SK-N-SH (cell line): ENCODE measurements at regions not wholly inside any gene's neighbourhood (a gene's known extent, or its start where the extent isn't known, plus 50 kb on each side); places are given as distances from the start of the nearest gene placed in this dataset.

ENCODE experiments used
- CTCF ChIA-PET: fragments of 300-600, 350-600 bp; formaldehyde crosslinking; extraction: SDS; loops from one replicate; lab custom pipeline; 2021; lab: Yijun Ruan, JAX
- POLR2A ChIA-PET: fragments of 350-600 bp; sonication (Branson Sonifier 250); formaldehyde crosslinking; extraction: SDS; loops from one replicate; lab custom pipeline; 2020; ENCODE audit warnings: antibody characterized with exemption, inconsistent platforms; lab: Yijun Ruan, JAX
- DNase-seq: peaks from one replicate; pipeline ENCODE4 v3.0.0; 2012
- H2AFZ ChIP-seq: fragments of 200-600 bp; sonication (generic); 2 replicates; pipeline ENCODE4 v1.8.1; 2016; ENCODE audit warnings: antibody characterized with exemption, mild to moderate bottlenecking, low read depth
- H3F3A ChIP-seq: fragments of 200-600 bp; sonication (generic); replicated peaks from 2 replicates; pipeline ENCODE3; 2016; ENCODE audit warnings: antibody characterized with exemption, mild to moderate bottlenecking; ENCODE audit not compliant: insufficient read depth
- H3K27ac ChIP-seq, 2 experiments: fragments of 200-500 bp in 1 of 2; fragments of 200-600 bp in 1 of 2; sonication (Bioruptor generic) in 1 of 2; sonication (generic), shearing (Covaris generic) in 1 of 2; 2 replicates each; pipeline versions ENCODE4 v1.5.1 to v1.6.1; 2014 to 2016; ENCODE audit warnings: low read depth in 2 of 2, inconsistent platforms in 1 of 2, low read length in 1 of 2, mild to moderate bottlenecking in 1 of 2, mixed read lengths in 1 of 2
- H3K27me3 ChIP-seq: fragments of 200-600 bp; sonication (generic), shearing (Covaris generic); 2 replicates; pipeline ENCODE4 v1.6.1; 2016; ENCODE audit warnings: mixed run types; ENCODE audit not compliant: insufficient read depth
- H3K36me3 ChIP-seq, 2 experiments: fragments of 200-500 bp in 1 of 2; fragments of 200-600 bp in 1 of 2; sonication (Bioruptor generic) in 1 of 2; sonication (generic) in 1 of 2; replicated peaks in 1 of 2; 2 replicates each; pipeline versions ENCODE3 to v1.5.1; 2014 to 2016; ENCODE audit warnings: low read length in 1 of 2, mild to moderate bottlenecking in 1 of 2; ENCODE audit not compliant: insufficient read depth in 2 of 2, control insufficient read depth in 1 of 2
- H3K4me1 ChIP-seq, 2 experiments: fragments of 200-500 bp in 1 of 2; fragments of 200-600 bp in 1 of 2; sonication (Bioruptor generic) in 1 of 2; sonication (generic), shearing (Covaris generic) in 1 of 2; 2 replicates each; pipeline versions ENCODE4 v1.5.1 to v1.6.1; 2014 to 2016; ENCODE audit warnings: low read depth in 1 of 2, low read length in 1 of 2, mixed run types in 1 of 2; ENCODE audit not compliant: insufficient read depth in 2 of 2, control insufficient read depth in 1 of 2
- H3K4me2 ChIP-seq: fragments of 200-600 bp; sonication (generic), shearing (Covaris generic); 2 replicates; pipeline ENCODE4 v1.6.1; 2017; ENCODE audit warnings: mixed run types
- H3K4me3 ChIP-seq, 2 experiments: fragments of 200-500 bp in 1 of 2; fragments of 200-600 bp in 1 of 2; sonication (Bioruptor generic) in 1 of 2; sonication (generic), shearing (Covaris generic) in 1 of 2; 2 replicates each; pipeline versions ENCODE4 v1.5.1 to v1.8.1; 2014 to 2016; ENCODE audit warnings: low read depth in 2 of 2, inconsistent platforms in 1 of 2, low read length in 1 of 2, mild to moderate bottlenecking in 1 of 2, mixed read lengths in 1 of 2, moderate library complexity in 1 of 2
- H3K79me2 ChIP-seq: fragments of 200-600 bp; sonication (generic); 2 replicates; pipeline ENCODE4 v1.8.1; 2017; ENCODE audit warnings: mild to moderate bottlenecking; ENCODE audit not compliant: insufficient read depth
- H3K9ac ChIP-seq: fragments of 200-600 bp; sonication (generic); 2 replicates; pipeline ENCODE4 v1.6.1; 2017; ENCODE audit warnings: mixed run types
- H3K9me2 ChIP-seq: fragments of 200-600 bp; sonication (generic); 2 replicates; pipeline ENCODE4 v1.6.1; 2017; ENCODE audit warnings: mixed run types
- H3K9me3 ChIP-seq: fragments of 200-600 bp; sonication (generic); 2 replicates; pipeline ENCODE4 v1.6.1; 2017; ENCODE audit warnings: mixed run types, mild to moderate bottlenecking, moderate library complexity
- H4K20me1 ChIP-seq: fragments of 200-600 bp; sonication (generic); 2 replicates; pipeline ENCODE4 v1.6.1; 2017; ENCODE audit warnings: mild to moderate bottlenecking, mixed run types; ENCODE audit not compliant: insufficient read depth
- FOXJ3 ChIP-seq: sonication (generic); formaldehyde crosslinking; IDR thresholded peaks from 2 replicates; pipeline ENCODE4 v1.5.1; 2020; ENCODE audit warnings: mild to moderate bottlenecking, missing genetic modification reagents
- FOXM1 ChIP-seq: IDR thresholded peaks from 2 replicates; pipeline ENCODE4 v1.4.0; 2012; ENCODE audit warnings: low read depth, mild to moderate bottlenecking
- MAX ChIP-seq: IDR thresholded peaks from 2 replicates; pipeline ENCODE4 v1.4.0; 2012; ENCODE audit warnings: low read depth
- MEF2A ChIP-seq: IDR thresholded peaks from 2 replicates; pipeline ENCODE4 v1.4.0; 2012; ENCODE audit warnings: low read depth, borderline replicate concordance
- MXI1 ChIP-seq: IDR thresholded peaks from 2 replicates; pipeline ENCODE4 v1.6.1; 2012; ENCODE audit warnings: mild to moderate bottlenecking, low read depth, low read length, improper control_type of control experiment
- NFIC ChIP-seq: IDR thresholded peaks from 2 replicates; pipeline ENCODE4 v1.4.0; 2012; ENCODE audit warnings: borderline replicate concordance
- RCOR1 ChIP-seq: fragments of 150-350 bp; IDR thresholded peaks from 2 replicates; pipeline ENCODE4 v1.6.1; 2017; ENCODE audit warnings: antibody characterized with exemption, low read length
- SMC3 ChIP-seq: IDR thresholded peaks from 2 replicates; pipeline ENCODE4 v1.6.1; 2012; ENCODE audit warnings: low read depth, low read length, improper control_type of control experiment
- WGBS: methylation state at CpG from one replicate; pipeline ENCODE4 v1.1.6; 2017; ENCODE audit warnings: low lambda C conversion rate; 5-methylcytosine and 5-hydroxymethylcytosine counted together
- TF ChIP-seq, protein P1 (sequence below): IDR thresholded peaks from 2 replicates; pipeline ENCODE4 v1.6.1; 2012; ENCODE audit warnings: mild to moderate bottlenecking, low read depth, low read length, moderate library complexity
- TF ChIP-seq, protein P2 (sequence below): IDR thresholded peaks from 2 replicates; pipeline ENCODE4 v1.4.0; 2012; ENCODE audit warnings: low read depth, borderline replicate concordance
- TF ChIP-seq, protein P3 (sequence below): fragments of 150-350 bp; IDR thresholded peaks from 2 replicates; pipeline ENCODE4 v1.6.1; 2017; ENCODE audit warnings: antibody characterized with exemption, low read length, low read depth, borderline replicate concordance

- no peak for DNase-seq
- Histone ChIP-seq H3K4me2 (no peak overlapping the region), H3K36me3 (no peaks in the 10 kb centered on the region), H3K9me2 (no peaks in the 10 kb centered on the region), H3K79me2 (no peaks in the 10 kb centered on the region), H2AFZ (no peak overlapping the region), H3K27ac (peak overlapping the region; percentile 45 to 49; a peak in 2 of 4 replicates), H4K20me1 (no peaks in the 10 kb centered on the region), H3K4me3 (no peak overlapping the region), H3K27me3 (no peaks in the 10 kb centered on the region), H3F3A (no peaks in the 10 kb centered on the region), H3K4me1 (peaks cover 0 to 16% of the 10 kb centered on the region in 2 experiments; a peak in 2 of 4 replicates), H3K9ac (no peak overlapping the region), H3K9me3 (no peaks in the 10 kb centered on the region)
- WGBS = 89% methylated on average over 3 of the region's 3 CpGs
- TF ChIP-seq RCOR1 = no peak
- TF ChIP-seq FOXM1 = no peak
- TF ChIP-seq FOXJ3 (CRISPR knock-in tag) = no peak
- no peak for TF ChIP-seq NFIC
- TF ChIP-seq, protein P1, sequence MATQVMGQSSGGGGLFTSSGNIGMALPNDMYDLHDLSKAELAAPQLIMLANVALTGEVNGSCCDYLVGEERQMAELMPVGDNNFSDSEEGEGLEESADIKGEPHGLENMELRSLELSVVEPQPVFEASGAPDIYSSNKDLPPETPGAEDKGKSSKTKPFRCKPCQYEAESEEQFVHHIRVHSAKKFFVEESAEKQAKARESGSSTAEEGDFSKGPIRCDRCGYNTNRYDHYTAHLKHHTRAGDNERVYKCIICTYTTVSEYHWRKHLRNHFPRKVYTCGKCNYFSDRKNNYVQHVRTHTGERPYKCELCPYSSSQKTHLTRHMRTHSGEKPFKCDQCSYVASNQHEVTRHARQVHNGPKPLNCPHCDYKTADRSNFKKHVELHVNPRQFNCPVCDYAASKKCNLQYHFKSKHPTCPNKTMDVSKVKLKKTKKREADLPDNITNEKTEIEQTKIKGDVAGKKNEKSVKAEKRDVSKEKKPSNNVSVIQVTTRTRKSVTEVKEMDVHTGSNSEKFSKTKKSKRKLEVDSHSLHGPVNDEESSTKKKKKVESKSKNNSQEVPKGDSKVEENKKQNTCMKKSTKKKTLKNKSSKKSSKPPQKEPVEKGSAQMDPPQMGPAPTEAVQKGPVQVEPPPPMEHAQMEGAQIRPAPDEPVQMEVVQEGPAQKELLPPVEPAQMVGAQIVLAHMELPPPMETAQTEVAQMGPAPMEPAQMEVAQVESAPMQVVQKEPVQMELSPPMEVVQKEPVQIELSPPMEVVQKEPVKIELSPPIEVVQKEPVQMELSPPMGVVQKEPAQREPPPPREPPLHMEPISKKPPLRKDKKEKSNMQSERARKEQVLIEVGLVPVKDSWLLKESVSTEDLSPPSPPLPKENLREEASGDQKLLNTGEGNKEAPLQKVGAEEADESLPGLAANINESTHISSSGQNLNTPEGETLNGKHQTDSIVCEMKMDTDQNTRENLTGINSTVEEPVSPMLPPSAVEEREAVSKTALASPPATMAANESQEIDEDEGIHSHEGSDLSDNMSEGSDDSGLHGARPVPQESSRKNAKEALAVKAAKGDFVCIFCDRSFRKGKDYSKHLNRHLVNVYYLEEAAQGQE = no peak
- TF ChIP-seq SMC3 = no peak
- no peak for TF ChIP-seq MAX
- TF ChIP-seq, protein P2, sequence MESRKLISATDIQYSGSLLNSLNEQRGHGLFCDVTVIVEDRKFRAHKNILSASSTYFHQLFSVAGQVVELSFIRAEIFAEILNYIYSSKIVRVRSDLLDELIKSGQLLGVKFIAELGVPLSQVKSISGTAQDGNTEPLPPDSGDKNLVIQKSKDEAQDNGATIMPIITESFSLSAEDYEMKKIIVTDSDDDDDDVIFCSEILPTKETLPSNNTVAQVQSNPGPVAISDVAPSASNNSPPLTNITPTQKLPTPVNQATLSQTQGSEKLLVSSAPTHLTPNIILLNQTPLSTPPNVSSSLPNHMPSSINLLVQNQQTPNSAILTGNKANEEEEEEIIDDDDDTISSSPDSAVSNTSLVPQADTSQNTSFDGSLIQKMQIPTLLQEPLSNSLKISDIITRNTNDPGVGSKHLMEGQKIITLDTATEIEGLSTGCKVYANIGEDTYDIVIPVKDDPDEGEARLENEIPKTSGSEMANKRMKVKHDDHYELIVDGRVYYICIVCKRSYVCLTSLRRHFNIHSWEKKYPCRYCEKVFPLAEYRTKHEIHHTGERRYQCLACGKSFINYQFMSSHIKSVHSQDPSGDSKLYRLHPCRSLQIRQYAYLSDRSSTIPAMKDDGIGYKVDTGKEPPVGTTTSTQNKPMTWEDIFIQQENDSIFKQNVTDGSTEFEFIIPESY = no peak
- no peak for TF ChIP-seq MEF2A
- POLR2A ChIA-PET = no interaction called here
- CTCF ChIA-PET = interaction anchor here (0.9 kb wide), 1 partner anchor 9 kb away, joined by 4 read pairs; no protein-coding TSS in a partner anchor
Measured at GRCh38 chr18:70413455-70413854, 124.6 kb downstream of the SOCS6 start.

DNA sequence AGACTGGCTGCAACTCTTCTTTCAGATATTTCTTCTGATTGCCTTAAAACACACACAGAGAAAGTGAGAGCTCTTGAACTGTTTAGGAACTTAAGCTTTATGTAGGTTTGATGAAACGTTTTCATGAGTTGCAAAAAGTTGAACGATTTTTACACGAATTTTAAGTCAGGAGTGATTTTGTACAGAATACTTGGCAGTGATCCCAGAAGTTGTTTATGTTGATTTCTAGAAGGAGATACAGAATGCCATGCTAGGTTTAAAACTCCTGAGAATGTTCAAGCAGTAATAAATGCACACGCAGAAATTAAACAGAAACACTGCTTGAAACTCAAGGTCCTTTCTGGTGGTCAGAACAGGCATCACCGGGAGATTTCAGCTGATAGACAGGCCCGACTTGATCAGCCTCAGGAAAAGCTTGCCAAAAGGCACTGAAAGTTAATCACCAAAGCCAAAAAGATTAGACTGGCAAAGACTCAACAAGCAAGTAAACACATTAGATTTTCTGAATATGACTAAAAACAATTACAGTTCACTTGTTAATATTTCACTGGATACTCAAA lies 123.1 kb downstream of the SOCS6 start:
- CTCF ChIA-PET = no interaction called here
- DNase-seq = no peak

More for the DNA sequence above, 123.1 kb downstream of the SOCS6 start:
- Histone ChIP-seq H3F3A (no peaks in the 10 kb centered on the region), H3K4me3 (no peak overlapping the region), H4K20me1 (no peaks in the 10 kb centered on the region), H3K27me3 (no peaks in the 10 kb centered on the region), H3K79me2 (no peaks in the 10 kb centered on the region), H3K27ac (no peak overlapping the region; a peak in 1 of 4 replicates), H3K9me2 (no peaks in the 10 kb centered on the region), H3K9me3 (no peaks in the 10 kb centered on the region), H3K4me2 (no peak overlapping the region), H3K4me1 (peaks cover 0 to 12% of the 10 kb centered on the region in 2 experiments; a peak in 2 of 4 replicates), H2AFZ (0 out of 2 replicates have a peak overlapping the region, but pooled peaks have one; percentile 43), H3K36me3 (no peaks in the 10 kb centered on the region), H3K9ac (no peak overlapping the region)
- POLR2A ChIA-PET = no interaction called here
- WGBS = 41% methylated on average over 6 of the region's 6 CpGs
- TF ChIP-seq, protein P3, sequence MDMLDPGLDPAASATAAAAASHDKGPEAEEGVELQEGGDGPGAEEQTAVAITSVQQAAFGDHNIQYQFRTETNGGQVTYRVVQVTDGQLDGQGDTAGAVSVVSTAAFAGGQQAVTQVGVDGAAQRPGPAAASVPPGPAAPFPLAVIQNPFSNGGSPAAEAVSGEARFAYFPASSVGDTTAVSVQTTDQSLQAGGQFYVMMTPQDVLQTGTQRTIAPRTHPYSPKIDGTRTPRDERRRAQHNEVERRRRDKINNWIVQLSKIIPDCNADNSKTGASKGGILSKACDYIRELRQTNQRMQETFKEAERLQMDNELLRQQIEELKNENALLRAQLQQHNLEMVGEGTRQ = no peak
- TF ChIP-seq, protein P2 = no peak
- no peak for TF ChIP-seq SMC3
- no peak for TF ChIP-seq MXI1
